ENCODE measurements at regions not wholly inside any gene's neighbourhood (a gene's known extent, or its start where the extent isn't known, plus 50 kb on each side); places are given as distances from the start of the nearest gene placed in this dataset.

GRCh38 chr6:156534594-156534993 lies 242.6 kb upstream of the ARID1B start:
- no peaks in the 10 kb centered on the region for H3K9me3 ChIP-seq (ENCODE audit: low read length)
- no peaks in the 10 kb centered on the region for H3K27me3 ChIP-seq (ENCODE audit: insufficient read depth, low read length)
- no peak overlapping the region for H3K4me3 ChIP-seq (ENCODE audit: low read length)
- no peaks in the 10 kb centered on the region for H3K36me3 ChIP-seq (ENCODE audit: insufficient read depth, low read length)
- H2AFZ ChIP-seq (ENCODE audit: low read depth, low read length), result no peak overlapping the region
- H3K4me1 ChIP-seq (ENCODE audit: insufficient read depth, low read length), result no peaks in the 10 kb centered on the region

GRCh38 chr6:156533872-156534524 lies 243.2 kb upstream of the ARID1B start:
- H3K4me3 ChIP-seq (ENCODE audit: low read length), result no peak overlapping the region
- H3K36me3 ChIP-seq (ENCODE audit: insufficient read depth, low read length), result no peaks in the 10 kb centered on the region
- H3K27me3 ChIP-seq (ENCODE audit: insufficient read depth, low read length), result no peaks in the 10 kb centered on the region
- no peaks in the 10 kb centered on the region for H3K9me3 ChIP-seq (ENCODE audit: low read length)
- H2AFZ ChIP-seq (ENCODE audit: low read depth, low read length), result no peak overlapping the region
- no peaks in the 10 kb centered on the region for H3K4me1 ChIP-seq (ENCODE audit: insufficient read depth, low read length)

GRCh38 chr6:156526081-156526480 lies 251.1 kb upstream of the ARID1B start:
- no peak overlapping the region for H3K4me3 ChIP-seq (ENCODE audit: low read length)
- H3K36me3 ChIP-seq (ENCODE audit: insufficient read depth, low read length), result no peaks in the 10 kb centered on the region
- H3K27me3 ChIP-seq (ENCODE audit: insufficient read depth, low read length), result no peaks in the 10 kb centered on the region
- no peaks in the 10 kb centered on the region for H3K4me1 ChIP-seq (ENCODE audit: insufficient read depth, low read length)
- H2AFZ ChIP-seq (ENCODE audit: low read depth, low read length), result no peak overlapping the region
- H3K9me3 ChIP-seq (ENCODE audit: low read length), result no peaks in the 10 kb centered on the region

- Histone ChIP-seq H3K4me1 (ENCODE audit: insufficient read depth, low read length) (no peaks in the 10 kb centered on the region), H3K27me3 (ENCODE audit: insufficient read depth, low read length) (no peaks in the 10 kb centered on the region), H2AFZ (ENCODE audit: low read depth, low read length) (no peak overlapping the region), H3K9me3 (ENCODE audit: low read length) (no peaks in the 10 kb centered on the region), H3K36me3 (ENCODE audit: insufficient read depth, low read length) (no peaks in the 10 kb centered on the region), H3K4me3 (ENCODE audit: low read length) (no peak overlapping the region)
Observed at GRCh38 chr6:156525541-156525940, 251.6 kb upstream of the ARID1B start.

GRCh38 chr6:156519940-156520339 lies 257.2 kb upstream of the ARID1B start:
- Histone ChIP-seq H3K36me3 (ENCODE audit: insufficient read depth, low read length) (no peaks in the 10 kb centered on the region), H3K27me3 (ENCODE audit: insufficient read depth, low read length) (no peaks in the 10 kb centered on the region), H3K9me3 (ENCODE audit: low read length) (no peaks in the 10 kb centered on the region), H3K4me3 (ENCODE audit: low read length) (no peak overlapping the region), H2AFZ (ENCODE audit: low read depth, low read length) (no peak overlapping the region), H3K4me1 (ENCODE audit: insufficient read depth, low read length) (no peaks in the 10 kb centered on the region)

- Histone ChIP-seq H3K36me3 (ENCODE audit: insufficient read depth, low read length) (no peaks in the 10 kb centered on the region), H3K27me3 (ENCODE audit: insufficient read depth, low read length) (no peaks in the 10 kb centered on the region), H3K9me3 (ENCODE audit: low read length) (no peaks in the 10 kb centered on the region), H3K4me1 (ENCODE audit: insufficient read depth, low read length) (no peaks in the 10 kb centered on the region), H2AFZ (ENCODE audit: low read depth, low read length) (no peak overlapping the region), H3K4me3 (ENCODE audit: low read length) (no peak overlapping the region)
Observed at GRCh38 chr6:156517088-156517487, 260.1 kb upstream of the ARID1B start.

GRCh38 chr6:156515242-156515641 lies 261.9 kb upstream of the ARID1B start:
- H3K4me1 ChIP-seq (ENCODE audit: insufficient read depth, low read length), result no peaks in the 10 kb centered on the region
- H3K9me3 ChIP-seq (ENCODE audit: low read length), result no peaks in the 10 kb centered on the region
- no peak overlapping the region for H2AFZ ChIP-seq (ENCODE audit: low read depth, low read length)
- no peak overlapping the region for H3K4me3 ChIP-seq (ENCODE audit: low read length)
- no peaks in the 10 kb centered on the region for H3K27me3 ChIP-seq (ENCODE audit: insufficient read depth, low read length)
- no peaks in the 10 kb centered on the region for H3K36me3 ChIP-seq (ENCODE audit: insufficient read depth, low read length)

GRCh38 chr6:156513504-156513903 lies 263.7 kb upstream of the ARID1B start:
- no peaks in the 10 kb centered on the region for H3K27me3 ChIP-seq (ENCODE audit: insufficient read depth, low read length)
- no peaks in the 10 kb centered on the region for H3K4me1 ChIP-seq (ENCODE audit: insufficient read depth, low read length)
- no peaks in the 10 kb centered on the region for H3K36me3 ChIP-seq (ENCODE audit: insufficient read depth, low read length)
- H2AFZ ChIP-seq (ENCODE audit: low read depth, low read length), result no peak overlapping the region
- H3K9me3 ChIP-seq (ENCODE audit: low read length), result no peaks in the 10 kb centered on the region
- no peak overlapping the region for H3K4me3 ChIP-seq (ENCODE audit: low read length)

GRCh38 chr6:156511570-156511969 lies 265.6 kb upstream of the ARID1B start:
- Histone ChIP-seq H2AFZ (ENCODE audit: low read depth, low read length) (no peak overlapping the region), H3K36me3 (ENCODE audit: insufficient read depth, low read length) (no peaks in the 10 kb centered on the region), H3K9me3 (ENCODE audit: low read length) (no peaks in the 10 kb centered on the region), H3K4me1 (ENCODE audit: insufficient read depth, low read length) (no peaks in the 10 kb centered on the region), H3K4me3 (ENCODE audit: low read length) (no peak overlapping the region), H3K27me3 (ENCODE audit: insufficient read depth, low read length) (no peaks in the 10 kb centered on the region)

GRCh38 chr6:156511051-156511450 lies 266.1 kb upstream of the ARID1B start:
- H3K27me3 ChIP-seq (ENCODE audit: insufficient read depth, low read length), result no peaks in the 10 kb centered on the region
- H3K4me3 ChIP-seq (ENCODE audit: low read length), result no peak overlapping the region
- no peak overlapping the region for H2AFZ ChIP-seq (ENCODE audit: low read depth, low read length)
- no peaks in the 10 kb centered on the region for H3K36me3 ChIP-seq (ENCODE audit: insufficient read depth, low read length)
- no peaks in the 10 kb centered on the region for H3K9me3 ChIP-seq (ENCODE audit: low read length)
- H3K4me1 ChIP-seq (ENCODE audit: insufficient read depth, low read length), result no peaks in the 10 kb centered on the region

GRCh38 chr6:156510242-156510641 lies 266.9 kb upstream of the ARID1B start:
- no peaks in the 10 kb centered on the region for H3K27me3 ChIP-seq (ENCODE audit: insufficient read depth, low read length)
- no peaks in the 10 kb centered on the region for H3K36me3 ChIP-seq (ENCODE audit: insufficient read depth, low read length)
- H2AFZ ChIP-seq (ENCODE audit: low read depth, low read length), result no peak overlapping the region
- H3K4me3 ChIP-seq (ENCODE audit: low read length), result no peak overlapping the region
- H3K4me1 ChIP-seq (ENCODE audit: insufficient read depth, low read length), result no peaks in the 10 kb centered on the region
- H3K9me3 ChIP-seq (ENCODE audit: low read length), result no peaks in the 10 kb centered on the region

- no peaks in the 10 kb centered on the region for H3K36me3 ChIP-seq (ENCODE audit: insufficient read depth, low read length)
- no peaks in the 10 kb centered on the region for H3K9me3 ChIP-seq (ENCODE audit: low read length)
- no peak overlapping the region for H3K4me3 ChIP-seq (ENCODE audit: low read length)
- no peaks in the 10 kb centered on the region for H3K4me1 ChIP-seq (ENCODE audit: insufficient read depth, low read length)
- no peak overlapping the region for H2AFZ ChIP-seq (ENCODE audit: low read depth, low read length)
- no peaks in the 10 kb centered on the region for H3K27me3 ChIP-seq (ENCODE audit: insufficient read depth, low read length)
Observed at GRCh38 chr6:156509496-156509895, 267.7 kb upstream of the ARID1B start.

GRCh38 chr6:156508923-156509322 lies 268.3 kb upstream of the ARID1B start:
- no peak overlapping the region for H2AFZ ChIP-seq (ENCODE audit: low read depth, low read length)
- H3K27me3 ChIP-seq (ENCODE audit: insufficient read depth, low read length), result no peaks in the 10 kb centered on the region
- H3K4me3 ChIP-seq (ENCODE audit: low read length), result no peak overlapping the region
- no peaks in the 10 kb centered on the region for H3K36me3 ChIP-seq (ENCODE audit: insufficient read depth, low read length)
- no peaks in the 10 kb centered on the region for H3K4me1 ChIP-seq (ENCODE audit: insufficient read depth, low read length)
- H3K9me3 ChIP-seq (ENCODE audit: low read length), result no peaks in the 10 kb centered on the region

- H3K4me3 ChIP-seq (ENCODE audit: low read length), result no peak overlapping the region
- H3K9me3 ChIP-seq (ENCODE audit: low read length), result no peaks in the 10 kb centered on the region
- H2AFZ ChIP-seq (ENCODE audit: low read depth, low read length), result no peak overlapping the region
Observed at GRCh38 chr6:156508126-156508525, 269.1 kb upstream of the ARID1B start.

More at GRCh38 chr6:156508126-156508525, 269.1 kb upstream of the ARID1B start:
- Histone ChIP-seq H3K36me3 (ENCODE audit: insufficient read depth, low read length) (no peaks in the 10 kb centered on the region), H3K27me3 (ENCODE audit: insufficient read depth, low read length) (no peaks in the 10 kb centered on the region), H3K4me1 (ENCODE audit: insufficient read depth, low read length) (no peaks in the 10 kb centered on the region)
